ENCODE measurements at regions not wholly inside any gene's neighbourhood (a gene's known extent, or its start where the extent isn't known, plus 50 kb on each side); places are given as distances from the start of the nearest gene placed in this dataset.

DNA sequence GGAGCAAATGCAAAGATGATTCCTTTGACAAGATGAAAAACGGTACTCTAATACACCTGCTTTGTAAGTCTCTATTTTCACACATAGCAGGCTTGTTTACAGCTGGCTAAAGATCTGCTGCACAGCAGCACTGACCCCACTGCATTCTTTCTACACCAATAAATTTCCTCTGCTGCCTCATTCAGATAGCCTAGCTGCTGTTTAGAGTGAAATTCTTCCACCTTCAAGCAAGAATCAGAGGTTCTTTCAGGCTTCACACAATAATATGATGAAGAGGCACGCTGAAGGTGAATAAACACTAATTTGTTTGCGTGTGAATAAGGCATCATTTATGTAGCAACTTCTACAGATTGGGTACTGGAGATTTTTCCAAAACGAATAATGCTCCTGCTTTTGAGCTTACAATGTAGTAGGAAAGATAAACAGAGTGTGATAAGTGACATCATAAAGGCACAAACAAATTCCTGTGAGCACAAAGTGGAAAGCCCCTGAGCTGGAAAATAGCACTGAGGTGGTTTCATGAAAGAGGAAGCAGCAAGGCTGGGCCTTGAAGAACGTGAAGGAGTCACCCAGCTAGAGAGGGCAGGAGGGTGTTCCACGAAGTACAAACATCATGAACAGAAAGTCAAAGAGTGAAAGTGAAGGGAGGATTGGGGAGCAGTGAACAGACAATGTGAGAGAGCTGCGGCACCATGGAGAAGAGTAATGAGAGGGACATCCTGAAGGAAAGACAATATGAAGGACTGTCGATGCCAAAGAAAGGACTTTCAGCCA is 543.4 kb downstream of the CD83 start:
- in situ Hi-C loops (cut with MboI): no loop called here
- ATAC-seq: peak; percentile 79
- ChIA-PET CTCF (interaction anchor here (0.9 to 1.3 kb wide), 3 partner anchors 13 to 22 kb away, joined by 3 to 4 read pairs (median 3); no protein-coding TSS in a partner anchor), RAD21 (ENCODE audit: unreplicated experiment) (interaction anchor here (0.9 to 3.0 kb wide), 14 partner anchors 9 to 754 kb away, joined by 3 to 18 read pairs (median 4); no protein-coding TSS in a partner anchor), SMC1A (ENCODE audit: uncharacterized antibody, unreplicated experiment) (interaction anchor here (0.6 to 5.1 kb wide), 14 partner anchors 10 to 297 kb away, joined by 3 to 23 read pairs (median 4); no protein-coding TSS in a partner anchor), POLR2A (interaction anchor here (2.0 kb wide), 1 partner anchor 25 kb away, joined by 7 read pairs; no protein-coding TSS in a partner anchor)
- Histone ChIP-seq H3K27ac (ENCODE audit: control insufficient read depth, insufficient read depth) (no peak overlapping the region), H3K9me3 (replicated peaks; ENCODE audit: control insufficient read depth, insufficient read depth, low read length) (no peaks in the 10 kb centered on the region), H3K4me2 (ENCODE audit: control insufficient read depth, insufficient read depth) (peak overlapping the region; percentile 63), H3K36me3 (ENCODE audit: control insufficient read depth in 2 of 2, insufficient read depth in 2 of 2, low read length in 1 of 2) (no peaks in the 10 kb centered on the region), H4K20me1 (ENCODE audit: control insufficient read depth, insufficient read depth) (no peaks in the 10 kb centered on the region), H3K79me2 (ENCODE audit: control insufficient read depth, insufficient read depth, low read length) (no peaks in the 10 kb centered on the region), H3K4me1 (ENCODE audit: control insufficient read depth, insufficient read depth, low read length) (peaks cover 33% of the 10 kb centered on the region), H2AFZ (ENCODE audit: control insufficient read depth, low read depth, low read length) (no peak overlapping the region), H3K27me3 (replicated peaks in 1 of 2; ENCODE audit: control insufficient read depth in 2 of 2, insufficient read depth in 2 of 2, low read length in 1 of 2) (peaks cover 0 to 3% of the 10 kb centered on the region in 2 experiments; a peak in 2 of 4 replicates), H3K4me3 (no peak overlapping the region; the same call in 1 of the 2 replicates), H3K9ac (ENCODE audit: control insufficient read depth, insufficient read depth, low read length) (no peak overlapping the region)
- intact Hi-C loops (cut with micrococcal nuclease; ENCODE audit: unreplicated experiment): loop anchor here (5.0 kb wide), 1 partner anchor 211 kb away; no protein-coding TSS in a partner anchor
- BruUV-seq (replicated peaks): no TSS peak
- DNase-seq (ENCODE audit: low read depth, low spot score): peak; percentile 47
- FAIRE-seq: no peak
- 10% methylated on average over 8 of the region's 8 CpGs for WGBS (ENCODE audit: insufficient coverage, insufficient replicate concordance, low lambda C conversion rate, missing lambda C conversion rate)
- no peak for TF ChIP-seq CBFB (IDR thresholded peaks at IDR 0.05; ENCODE audit: low read depth)
- 0 out of 2 replicates have a peak, but pooled peaks have one; percentile 32 for TF ChIP-seq CREM (IDR thresholded peaks at IDR 0.05; ENCODE audit: low read depth)
- no peak for TF ChIP-seq ZNF24 (IDR thresholded peaks at IDR 0.05)
- peak; percentile 84 for TF ChIP-seq IKZF1 (conservative IDR thresholded peaks at IDR 0.05)
- peak; percentile 74 to 76 for TF ChIP-seq BHLHE40 (IDR thresholded peaks at IDR 0.05; ENCODE audit: borderline replicate concordance in 1 of 2, low read depth in 2 of 2, low read length in 1 of 2)
- TF ChIP-seq CBX3 (IDR thresholded peaks at IDR 0.05; ENCODE audit: borderline replicate concordance, low read depth): no peak
- TF ChIP-seq FOXK2 (IDR thresholded peaks at IDR 0.05): no peak
- TF ChIP-seq, protein P1, sequence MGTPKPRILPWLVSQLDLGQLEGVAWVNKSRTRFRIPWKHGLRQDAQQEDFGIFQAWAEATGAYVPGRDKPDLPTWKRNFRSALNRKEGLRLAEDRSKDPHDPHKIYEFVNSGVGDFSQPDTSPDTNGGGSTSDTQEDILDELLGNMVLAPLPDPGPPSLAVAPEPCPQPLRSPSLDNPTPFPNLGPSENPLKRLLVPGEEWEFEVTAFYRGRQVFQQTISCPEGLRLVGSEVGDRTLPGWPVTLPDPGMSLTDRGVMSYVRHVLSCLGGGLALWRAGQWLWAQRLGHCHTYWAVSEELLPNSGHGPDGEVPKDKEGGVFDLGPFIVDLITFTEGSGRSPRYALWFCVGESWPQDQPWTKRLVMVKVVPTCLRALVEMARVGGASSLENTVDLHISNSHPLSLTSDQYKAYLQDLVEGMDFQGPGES (IDR thresholded peaks at IDR 0.05): no peak
- peak; percentile 50; the same call in 1 of the 2 replicates for TF ChIP-seq HDGF (IDR thresholded peaks at IDR 0.05)
- no peak for TF ChIP-seq LARP7 (IDR thresholded peaks at IDR 0.05)
- TF ChIP-seq RBBP5 (conservative IDR thresholded peaks at IDR 0.05): no peak
- no peak for TF ChIP-seq YY1 (IDR thresholded peaks at IDR 0.05; ENCODE audit: low read depth, low read length)
- TF ChIP-seq RELA (IDR thresholded peaks at IDR 0.05; ENCODE audit: borderline replicate concordance, partially characterized antibody): peak; percentile 78
- peak; percentile 61; the same call in 1 of the 2 replicates for TF ChIP-seq DPF2 (IDR thresholded peaks at IDR 0.05)
- peak; percentile 68; the same call in 1 of the 2 replicates for TF ChIP-seq SPI1 (IDR thresholded peaks at IDR 0.05; ENCODE audit: borderline replicate concordance, insufficient read depth, low read depth, low read length)
- TF ChIP-seq ZNF687 (IDR thresholded peaks at IDR 0.05): 0 out of 2 replicates have a peak, but pooled peaks have one; percentile 25
- no peak for TF ChIP-seq GABPA (IDR thresholded peaks at IDR 0.05; ENCODE audit: low read depth)
- TF ChIP-seq SP1 (IDR thresholded peaks at IDR 0.05; ENCODE audit: low read depth, low read length): peak; percentile 24
- no peak for TF ChIP-seq TARDBP (IDR thresholded peaks at IDR 0.05; ENCODE audit: borderline replicate concordance)
- no peak for TF ChIP-seq CBX5 (IDR thresholded peaks at IDR 0.05; ENCODE audit: low read depth)
- peak; percentile 26; the same call in 1 of the 2 replicates for TF ChIP-seq BMI1 (IDR thresholded peaks at IDR 0.05; ENCODE audit: borderline replicate concordance)
- no peak for TF ChIP-seq SIN3A (IDR thresholded peaks at IDR 0.05; ENCODE audit: low read depth, low read length)

Data from GM12878 (cell line).